HCT116 (cell line): ENCODE measurements at regions not wholly inside any gene's neighbourhood (a gene's known extent, or its start where the extent isn't known, plus 50 kb on each side); places are given as distances from the start of the nearest gene placed in this dataset.

Experiments used
- CTCF ChIP-seq, 3 experiments: fragments of 200-600 bp in 1 of 3; sonication (generic) in 1 of 3; IDR thresholded peaks in 2 of 3; conservative IDR thresholded peaks in 1 of 3; 2 replicates each; pipeline ENCODE4 v1.5.1; 2012 to 2017; ENCODE audit warnings: low read depth in 2 of 3, low read length in 2 of 3, antibody characterized with exemption in 1 of 3, borderline replicate concordance in 1 of 3, control low read depth in 1 of 3, mild to moderate bottlenecking in 1 of 3, mixed read lengths in 1 of 3, mixed run types in 1 of 3, moderate library complexity in 1 of 3; ENCODE audit not compliant: insufficient read depth in 1 of 3
- ELF1 ChIP-seq: IDR thresholded peaks from 2 replicates; pipeline ENCODE4 v1.6.1; 2012; ENCODE audit warnings: low read depth, borderline replicate concordance
- POLR2A ChIP-seq: IDR thresholded peaks from 2 replicates; pipeline ENCODE4 v1.7.0; 2011; ENCODE audit warnings: borderline replicate concordance; ENCODE audit not compliant: insufficient read depth, insufficient read length; ENCODE audit errors: extremely low read depth
- POLR2AphosphoS5 ChIP-seq: IDR thresholded peaks from 2 replicates; pipeline ENCODE4 v1.6.1; 2011; ENCODE audit warnings: mild to moderate bottlenecking, low read depth, low read length, moderate library complexity
- RAD21 ChIP-seq: IDR thresholded peaks from 2 replicates; pipeline ENCODE4 v1.6.1; 2012; ENCODE audit warnings: low read depth, mild to moderate bottlenecking
- ZBTB33 ChIP-seq: IDR thresholded peaks from 2 replicates; pipeline ENCODE4 v1.6.1; 2011; ENCODE audit warnings: mild to moderate bottlenecking, low read length, moderate library complexity; ENCODE audit not compliant: insufficient replicate concordance; ENCODE audit errors: extremely low read depth
- ZFX ChIP-seq: fragments of 450-650 bp; IDR thresholded peaks from 2 replicates; pipeline ENCODE4 v1.6.1; 2017
- ZNF274 ChIP-seq: fragments of 200-500 bp; sonication (Bioruptor generic); IDR thresholded peaks from 2 replicates; pipeline ENCODE4 v1.6.1; 2014; ENCODE audit warnings: mild to moderate bottlenecking, low read depth, low read length, inconsistent platforms

- no peak for TF ChIP-seq ZFX
- no peak for TF ChIP-seq RAD21
- no peak for TF ChIP-seq ELF1
- no peak for TF ChIP-seq POLR2AphosphoS5
- no peak for TF ChIP-seq ZBTB33
- no peak for TF ChIP-seq POLR2A
- TF ChIP-seq ZNF274 = no peak
- no peak for TF ChIP-seq CTCF (IDR thresholded peaks at IDR 0.05 in 2 of 3, conservative IDR thresholded peaks at IDR 0.05 in 1 of 3; ENCODE audit: borderline replicate concordance in 1 of 3, insufficient read depth in 1 of 3, low read depth in 2 of 3, low read length in 2 of 3)
Observed at GRCh38 chr12:107241411-107241810, 148.1 kb upstream of the CRY1 start.
